ENCODE measurements at regions not wholly inside any gene's neighbourhood (a gene's known extent, or its start where the extent isn't known, plus 50 kb on each side); places are given as distances from the start of the nearest gene placed in this dataset.

- no peak for DNase-seq (ENCODE audit: low spot score)
- BruUV-seq (replicated peaks): no TSS peak
- H3K27ac ChIP-seq (ENCODE audit: low read depth, low read length, poor library complexity, severe bottlenecking): no peak overlapping the region
- intact Hi-C loops (cut with micrococcal nuclease; ENCODE audit: unreplicated experiment): no loop called here
- no peaks in the 10 kb centered on the region for H3K36me3 ChIP-seq (ENCODE audit: insufficient read depth, low read length, poor library complexity, severe bottlenecking)
- ChIA-PET CTCF (no interaction called here), POLR2A (ENCODE audit: low non-redundant PET) (no interaction called here)
- H3K4me1 ChIP-seq (ENCODE audit: insufficient read depth, low read length, poor library complexity, severe bottlenecking): no peaks in the 10 kb centered on the region
- peaks cover 7% of the 10 kb centered on the region for H3K27me3 ChIP-seq (replicated peaks; ENCODE audit: insufficient read depth, low read depth, low read length, poor library complexity)
- no peaks in the 10 kb centered on the region for H3K9me3 ChIP-seq (ENCODE audit: low read depth, low read length, poor library complexity, severe bottlenecking)
- TF ChIP-seq, protein P1, sequence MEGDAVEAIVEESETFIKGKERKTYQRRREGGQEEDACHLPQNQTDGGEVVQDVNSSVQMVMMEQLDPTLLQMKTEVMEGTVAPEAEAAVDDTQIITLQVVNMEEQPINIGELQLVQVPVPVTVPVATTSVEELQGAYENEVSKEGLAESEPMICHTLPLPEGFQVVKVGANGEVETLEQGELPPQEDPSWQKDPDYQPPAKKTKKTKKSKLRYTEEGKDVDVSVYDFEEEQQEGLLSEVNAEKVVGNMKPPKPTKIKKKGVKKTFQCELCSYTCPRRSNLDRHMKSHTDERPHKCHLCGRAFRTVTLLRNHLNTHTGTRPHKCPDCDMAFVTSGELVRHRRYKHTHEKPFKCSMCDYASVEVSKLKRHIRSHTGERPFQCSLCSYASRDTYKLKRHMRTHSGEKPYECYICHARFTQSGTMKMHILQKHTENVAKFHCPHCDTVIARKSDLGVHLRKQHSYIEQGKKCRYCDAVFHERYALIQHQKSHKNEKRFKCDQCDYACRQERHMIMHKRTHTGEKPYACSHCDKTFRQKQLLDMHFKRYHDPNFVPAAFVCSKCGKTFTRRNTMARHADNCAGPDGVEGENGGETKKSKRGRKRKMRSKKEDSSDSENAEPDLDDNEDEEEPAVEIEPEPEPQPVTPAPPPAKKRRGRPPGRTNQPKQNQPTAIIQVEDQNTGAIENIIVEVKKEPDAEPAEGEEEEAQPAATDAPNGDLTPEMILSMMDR (conservative IDR thresholded peaks at IDR 0.05; ENCODE audit: low read depth, low read length): no peak
- no peak for TF ChIP-seq EZH2 (IDR thresholded peaks at IDR 0.05; ENCODE audit: borderline replicate concordance, low read depth, low read length, poor library complexity, severe bottlenecking)
- H3K4me3 ChIP-seq (ENCODE audit: low read depth, low read length, poor library complexity, severe bottlenecking): no peak overlapping the region
These were observed 276.3 kb upstream of the SALL3 start for GRCh38 chr18:78703291-78703690.

DNA sequence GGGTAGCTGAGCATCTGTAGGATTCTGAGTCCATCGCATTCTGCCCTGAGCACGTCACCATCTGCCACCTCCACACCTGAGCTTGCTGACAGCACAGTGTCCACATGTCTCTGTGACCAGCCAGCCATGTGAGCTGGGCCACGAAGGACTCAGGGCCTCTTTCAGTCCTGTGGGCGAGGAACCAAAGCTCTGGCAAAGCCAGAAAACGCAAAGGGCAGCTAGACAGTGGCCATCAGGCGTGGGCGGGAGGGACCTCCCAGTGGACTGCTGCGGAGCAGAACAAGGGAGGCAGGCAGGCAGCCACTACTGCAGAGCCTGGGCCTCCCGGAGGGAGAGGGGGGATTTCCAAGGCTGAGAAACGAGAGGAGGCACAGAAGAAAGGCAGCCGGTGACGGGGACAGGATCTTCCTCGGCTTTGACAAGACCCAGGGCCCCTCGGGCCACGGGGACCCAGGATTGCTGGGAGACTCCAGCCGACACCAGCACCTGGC is 274.6 kb upstream of the SALL3 start:
- DNase-seq (ENCODE audit: low spot score): no peak
- no TSS peak for BruUV-seq (replicated peaks)
- POLR2A ChIA-PET (ENCODE audit: low non-redundant PET): no interaction called here
- Histone ChIP-seq H3K4me1 (ENCODE audit: insufficient read depth, low read length, poor library complexity, severe bottlenecking) (no peaks in the 10 kb centered on the region), H3K27ac (ENCODE audit: low read depth, low read length, poor library complexity, severe bottlenecking) (no peak overlapping the region), H3K27me3 (replicated peaks; ENCODE audit: insufficient read depth, low read depth, low read length, poor library complexity) (peaks cover 7% of the 10 kb centered on the region), H3K4me3 (ENCODE audit: low read depth, low read length, poor library complexity, severe bottlenecking) (no peak overlapping the region), H3K9me3 (ENCODE audit: low read depth, low read length, poor library complexity, severe bottlenecking) (peaks cover 7% of the 10 kb centered on the region), H3K36me3 (ENCODE audit: insufficient read depth, low read length, poor library complexity, severe bottlenecking) (no peaks in the 10 kb centered on the region)
- CTCF ChIA-PET: no interaction called here
- TF ChIP-seq, protein P1 (conservative IDR thresholded peaks at IDR 0.05; ENCODE audit: low read depth, low read length): no peak
- TF ChIP-seq EZH2 (IDR thresholded peaks at IDR 0.05; ENCODE audit: borderline replicate concordance, low read depth, low read length, poor library complexity, severe bottlenecking): no peak
- intact Hi-C loops (cut with micrococcal nuclease; ENCODE audit: unreplicated experiment): no loop called here

- intact Hi-C loops (cut with micrococcal nuclease; ENCODE audit: unreplicated experiment): no loop called here
- H3K27me3 ChIP-seq (replicated peaks; ENCODE audit: insufficient read depth, low read depth, low read length, poor library complexity): no peaks in the 10 kb centered on the region
- H3K4me3 ChIP-seq (ENCODE audit: low read depth, low read length, poor library complexity, severe bottlenecking): no peak overlapping the region
- no peaks in the 10 kb centered on the region for H3K4me1 ChIP-seq (ENCODE audit: insufficient read depth, low read length, poor library complexity, severe bottlenecking)
- no peak for DNase-seq (ENCODE audit: low spot score)
- CTCF ChIA-PET: no interaction called here
- POLR2A ChIA-PET (ENCODE audit: low non-redundant PET): no interaction called here
- H3K27ac ChIP-seq (ENCODE audit: low read depth, low read length, poor library complexity, severe bottlenecking): no peak overlapping the region
- H3K9me3 ChIP-seq (ENCODE audit: low read depth, low read length, poor library complexity, severe bottlenecking): peaks cover 7% of the 10 kb centered on the region
- BruUV-seq (replicated peaks): no TSS peak
- H3K36me3 ChIP-seq (ENCODE audit: insufficient read depth, low read length, poor library complexity, severe bottlenecking): no peaks in the 10 kb centered on the region
- no peak for TF ChIP-seq EZH2 (IDR thresholded peaks at IDR 0.05; ENCODE audit: borderline replicate concordance, low read depth, low read length, poor library complexity, severe bottlenecking)
- TF ChIP-seq, protein P1 (conservative IDR thresholded peaks at IDR 0.05; ENCODE audit: low read depth, low read length): no peak
These were observed 270.3 kb upstream of the SALL3 start for GRCh38 chr18:78709261-78709809.
